Panc1 (cell line): ENCODE measurements at regions not wholly inside any gene's neighbourhood (a gene's known extent, or its start where the extent isn't known, plus 50 kb on each side); places are given as distances from the start of the nearest gene placed in this dataset.

ENCODE experiments used
- CTCF ChIP-seq: fragments of 450-650 bp; IDR thresholded peaks from 2 replicates; pipeline ENCODE4 v1.5.1; 2017; ENCODE audit warnings: mild to moderate bottlenecking
- POLR2AphosphoS5 ChIP-seq: IDR thresholded peaks from 2 replicates; pipeline ENCODE4 v1.6.1; 2012; ENCODE audit warnings: mild to moderate bottlenecking, low read depth, low read length, moderate library complexity
- REST ChIP-seq, 2 experiments: IDR thresholded peaks; 2 replicates each; pipeline ENCODE4 v1.6.1; 2011 to 2012; ENCODE audit warnings: low read depth in 2 of 2, control low read depth in 1 of 2, low read length in 1 of 2, mild to moderate bottlenecking in 1 of 2, moderate library complexity in 1 of 2; ENCODE audit not compliant: insufficient read depth in 1 of 2
- TCF7L2 ChIP-seq: IDR thresholded peaks from 2 replicates; pipeline ENCODE4 v1.6.1; 2011; ENCODE audit warnings: mild to moderate bottlenecking, low read depth, low read length, inconsistent platforms

- TF ChIP-seq CTCF (no peak), TCF7L2 (no peak), POLR2AphosphoS5 (no peak), REST (IDR thresholded peaks at IDR 0.05; ENCODE audit: insufficient read depth in 1 of 2, low read depth in 2 of 2, low read length in 1 of 2) (no peak)
These were observed 156.6 kb upstream of the TMEM196 start for GRCh38 chr7:19930051-19930450.
